HG03571 (cell line): ENCODE measurements at regions not wholly inside any gene's neighbourhood (a gene's known extent, or its start where the extent isn't known, plus 50 kb on each side); places are given as distances from the start of the nearest gene placed in this dataset.
"Not testable (repeated sequence)": the region's sequence is repeated elsewhere in the genome, so short reads cannot be mapped to it uniquely, and the experiment has no call there.

ENCODE experiments used
- ATAC-seq: cut with Tn5 transposase; IDR thresholded peaks from one replicate; pipeline ENCODE4 v1.9.1; 2021; ENCODE audit not compliant: unreplicated experiment

DNA sequence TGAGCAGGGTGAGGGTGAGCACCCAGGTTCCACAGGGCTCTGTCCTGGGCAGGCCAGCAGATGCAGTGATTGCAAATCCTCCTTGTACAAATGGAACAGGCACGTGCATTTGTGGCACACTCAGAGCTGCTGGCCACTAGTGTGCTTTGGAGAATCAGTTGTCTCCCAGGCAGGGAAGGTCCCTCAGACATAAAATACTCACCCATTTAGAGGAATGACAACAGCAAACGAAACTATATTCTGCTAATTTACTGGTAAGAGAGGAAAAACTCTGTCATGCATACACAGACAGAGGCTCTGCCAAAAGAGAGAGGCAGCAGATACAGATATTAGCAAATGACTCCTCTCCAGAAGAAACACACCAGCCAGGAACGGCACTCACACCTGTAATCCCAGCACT lies 116.5 kb upstream of the PLGLB2 start:
- ATAC-seq: not testable (repeated sequence)

DNA sequence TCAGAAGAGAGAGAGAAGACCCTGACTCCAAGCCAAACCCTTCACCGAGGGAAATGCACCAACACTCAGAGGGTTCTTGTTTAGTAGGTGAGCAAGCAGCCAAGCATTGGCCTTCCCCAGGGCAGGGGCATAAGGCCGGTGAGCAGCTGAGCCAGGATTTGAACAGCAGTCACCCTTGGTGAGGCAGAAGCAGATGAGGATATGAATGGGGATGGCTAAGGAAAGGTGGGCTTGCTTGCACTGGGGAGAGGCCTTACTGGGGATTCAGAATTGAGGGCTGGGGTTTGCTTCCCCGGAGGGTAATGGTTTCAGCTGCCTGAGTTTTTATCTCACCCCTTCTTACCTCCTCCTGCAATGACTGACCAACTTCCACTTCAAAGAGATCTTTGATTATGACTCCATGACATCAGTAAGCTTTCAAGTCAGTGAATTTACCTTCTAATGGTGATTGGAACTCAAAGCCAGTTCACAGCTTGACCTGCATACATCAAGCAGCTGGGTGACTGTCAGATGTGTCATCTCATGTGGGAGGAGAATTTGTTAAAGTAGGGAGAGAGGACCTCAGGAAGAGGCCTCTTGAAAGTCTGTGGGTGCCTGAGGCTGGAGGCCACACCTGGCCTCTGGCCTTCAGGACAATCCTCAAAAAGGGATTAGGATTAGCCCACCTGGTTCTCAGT lies 114.5 kb upstream of the PLGLB2 start:
- ATAC-seq: not testable (repeated sequence)

DNA sequence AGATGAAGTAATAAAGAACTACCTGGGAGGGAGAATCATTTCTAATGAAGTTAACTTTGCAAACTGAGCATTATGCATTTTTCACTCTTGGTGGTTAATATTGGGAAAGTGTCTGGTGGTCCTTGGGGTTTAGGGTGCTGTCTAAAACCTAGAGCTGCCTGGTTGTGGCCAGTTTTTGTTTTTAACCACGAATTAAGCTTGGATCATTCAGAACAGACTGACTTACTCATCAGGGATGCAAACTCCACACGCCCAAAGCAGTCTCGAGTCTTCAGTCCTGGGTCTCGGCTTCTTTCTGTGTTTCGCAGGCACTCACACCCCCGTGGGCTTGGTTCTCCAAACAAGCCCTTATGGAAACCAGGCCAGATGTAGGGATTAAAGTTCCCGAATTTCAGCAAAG lies 113.8 kb upstream of the PLGLB2 start:
- not testable (repeated sequence) for ATAC-seq

DNA sequence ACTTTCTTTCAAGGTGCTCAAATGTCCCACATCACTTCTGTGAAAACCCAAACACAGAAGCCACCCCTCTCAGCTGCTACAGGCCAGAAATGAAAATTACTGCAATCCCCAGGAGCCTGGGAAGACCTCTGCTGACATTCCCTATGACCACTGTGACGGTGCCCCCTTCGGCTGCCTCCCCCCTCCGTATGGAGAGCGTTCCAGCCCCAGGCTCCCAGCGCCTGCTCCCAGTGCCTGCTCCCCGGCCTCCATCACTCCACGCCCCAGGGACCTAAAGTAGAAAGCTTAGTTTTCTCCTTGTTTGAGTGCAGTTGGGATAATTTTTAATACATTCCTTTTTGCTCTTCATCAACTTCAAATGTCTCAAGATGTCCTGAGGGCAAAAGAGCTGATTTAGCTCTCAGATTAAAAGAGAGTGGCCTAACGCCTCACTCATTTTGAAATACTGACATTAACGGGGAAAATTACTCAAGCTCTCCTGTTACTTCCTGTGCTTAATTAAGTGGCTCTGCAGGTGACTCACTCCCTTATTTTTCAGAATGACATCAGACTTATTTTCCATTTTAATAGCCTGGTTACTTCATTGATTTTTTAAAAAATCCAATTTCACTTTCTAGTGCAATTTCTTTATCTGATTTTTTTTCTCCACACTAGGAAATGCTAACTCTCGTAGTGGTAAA lies 112.8 kb upstream of the PLGLB2 start:
- ATAC-seq: not testable (repeated sequence)

DNA sequence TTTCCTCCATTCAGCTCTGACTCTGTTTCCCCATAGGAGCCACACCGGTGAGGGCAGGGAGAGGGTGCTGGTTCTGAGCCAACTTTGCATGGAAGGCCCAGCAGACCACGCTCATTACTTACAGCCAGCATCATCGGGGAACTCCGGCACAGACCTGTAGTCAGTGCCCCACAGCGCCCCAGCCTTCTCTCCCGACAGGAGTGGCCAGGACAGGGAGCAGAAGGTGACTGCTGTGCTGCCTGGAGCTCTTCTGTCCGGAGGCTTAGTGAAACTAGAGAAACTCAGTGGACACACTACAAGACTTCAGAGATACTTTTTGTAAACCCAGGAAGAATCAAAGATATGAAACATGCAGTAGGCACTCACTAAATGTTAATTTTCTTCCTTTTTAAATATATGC lies 111.6 kb upstream of the PLGLB2 start:
- not testable (repeated sequence) for ATAC-seq

DNA sequence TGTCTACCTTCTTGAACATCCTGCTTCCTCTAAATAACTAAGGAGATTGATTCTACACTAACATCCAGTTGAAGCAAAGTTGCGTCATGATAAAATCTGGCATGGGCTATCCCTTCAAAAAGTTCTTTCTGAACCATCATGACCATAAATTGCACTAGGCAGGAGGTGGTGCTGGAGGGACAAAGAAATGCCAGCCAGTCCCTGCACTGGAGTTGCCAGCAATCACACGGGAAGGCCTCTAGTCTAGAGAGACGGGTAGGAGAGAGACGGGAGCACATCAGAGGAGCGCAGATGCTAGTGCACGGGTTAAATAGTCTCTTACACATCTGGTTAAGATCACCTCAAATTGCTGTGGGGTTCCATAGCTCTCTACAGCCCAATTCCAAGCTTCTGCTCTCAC lies 111.2 kb upstream of the PLGLB2 start:
- not testable (repeated sequence) for ATAC-seq

DNA sequence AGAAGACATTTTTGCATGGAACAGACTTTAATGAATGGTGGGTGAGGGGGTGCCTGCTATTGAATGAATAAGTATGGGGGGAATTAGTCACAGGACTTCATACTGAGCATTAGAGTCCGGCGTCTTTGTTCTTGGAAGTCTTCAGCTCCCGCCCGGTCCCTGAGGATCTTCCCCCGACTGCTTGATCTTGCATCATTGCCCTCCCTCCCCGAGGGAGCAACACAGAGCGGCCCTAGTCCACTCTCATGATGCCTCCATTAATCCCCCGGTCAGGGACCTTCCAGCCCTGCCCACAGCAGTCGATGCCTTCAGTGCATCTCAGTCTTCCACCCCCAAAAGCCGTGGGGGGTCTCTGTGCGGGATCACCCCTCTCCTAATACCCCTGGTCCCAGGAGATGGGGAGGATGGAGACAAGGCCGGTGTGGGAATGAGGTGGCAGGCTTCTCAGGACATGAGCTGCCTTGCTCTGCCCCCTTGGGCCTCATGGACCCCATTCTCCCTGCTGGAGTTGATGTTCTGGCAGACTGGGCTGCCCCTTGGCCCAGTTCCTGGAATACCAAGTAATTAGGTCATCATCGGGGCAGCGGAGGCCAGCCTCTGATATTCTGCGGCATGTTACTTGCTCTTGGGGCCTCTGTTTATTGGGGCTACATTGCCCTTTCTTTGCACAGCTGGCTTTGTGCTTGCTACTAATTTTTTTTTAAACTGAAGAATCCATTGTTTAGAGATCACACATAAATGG lies 110.5 kb upstream of the PLGLB2 start:
- not testable (repeated sequence) for ATAC-seq

DNA sequence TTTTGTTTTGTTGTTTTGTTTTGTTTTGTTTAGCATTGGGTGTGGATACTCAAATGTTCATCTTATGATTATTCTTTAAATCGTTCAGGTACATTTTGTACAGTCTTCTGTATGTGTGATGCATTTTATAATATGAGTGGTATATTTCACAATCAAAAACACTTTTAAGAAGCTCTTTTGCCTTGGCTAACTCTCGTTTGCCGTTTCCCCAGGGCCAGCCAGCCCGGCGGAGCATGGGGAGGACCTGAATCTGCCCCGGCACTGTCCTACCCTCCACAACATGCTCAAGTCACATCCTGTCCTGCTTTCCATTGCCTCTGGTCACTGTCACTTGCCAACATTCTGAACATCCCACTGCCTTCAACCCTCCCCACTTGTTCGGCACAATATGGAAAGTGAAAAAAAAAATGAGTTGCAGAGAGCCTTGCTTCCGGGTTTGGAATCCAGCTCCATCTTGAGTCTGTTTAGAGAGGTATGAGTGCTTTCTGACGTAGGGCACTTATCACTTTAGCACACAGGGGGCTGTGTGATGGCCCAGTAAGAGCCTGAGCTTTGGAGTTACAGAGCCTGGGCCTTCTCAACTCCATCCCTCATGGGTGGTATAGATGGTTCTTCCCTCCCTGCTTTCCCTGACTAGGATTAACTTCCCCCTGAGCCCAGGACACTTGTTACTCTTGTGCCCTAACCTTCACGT lies 109.6 kb upstream of the PLGLB2 start:
- not testable (repeated sequence) for ATAC-seq

DNA sequence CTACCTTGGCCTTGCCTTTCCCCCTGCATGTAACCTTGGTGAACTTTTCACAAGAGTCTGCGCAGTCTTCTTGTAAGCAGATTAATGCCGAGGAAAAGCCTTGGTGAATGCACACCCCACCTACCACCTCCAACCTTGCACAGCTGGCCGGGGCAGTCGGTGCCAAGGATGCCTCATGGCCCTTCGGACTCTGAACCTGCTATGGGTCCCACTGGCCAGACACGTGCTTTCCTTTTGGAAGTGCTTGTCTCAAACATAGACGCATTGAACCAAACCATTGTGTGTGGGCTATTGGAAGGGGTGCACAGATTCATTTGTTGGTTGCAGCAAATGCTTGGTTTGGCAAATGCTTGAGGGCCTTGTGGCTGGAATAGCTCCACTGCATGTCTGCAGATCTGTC lies 109.0 kb upstream of the PLGLB2 start:
- ATAC-seq: not testable (repeated sequence)

DNA sequence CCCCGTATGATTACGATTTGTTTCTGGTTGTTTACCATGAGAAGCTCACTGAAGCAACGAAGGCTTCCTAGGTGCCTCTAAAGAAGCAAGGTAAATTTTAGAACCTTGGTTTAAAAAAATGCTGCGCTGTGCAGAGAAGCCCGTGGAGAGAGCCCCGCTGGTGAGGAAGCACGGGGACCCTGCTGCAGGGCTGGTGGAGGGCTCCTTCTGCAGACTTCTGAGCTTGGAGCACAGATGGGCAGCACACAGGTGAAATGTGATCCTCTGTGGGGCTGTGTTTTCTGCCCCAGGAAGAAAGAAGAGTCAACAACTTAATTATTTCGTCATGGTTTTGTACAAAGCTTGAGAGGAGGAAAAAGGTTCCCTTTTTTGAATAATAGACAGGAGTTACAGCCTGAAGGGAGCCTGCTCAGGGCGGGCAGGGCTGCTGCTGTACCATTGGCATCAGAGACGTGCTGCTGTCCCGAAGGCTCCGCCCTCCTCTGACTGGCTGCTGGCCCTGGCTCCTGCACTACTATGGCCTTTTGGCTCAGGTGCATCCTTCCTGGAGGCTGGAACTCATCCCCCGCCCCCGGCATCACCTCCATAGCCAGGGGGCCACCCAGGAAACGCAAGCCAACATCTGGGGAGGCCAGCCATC lies 108.0 kb upstream of the PLGLB2 start:
- ATAC-seq: not testable (repeated sequence)

DNA sequence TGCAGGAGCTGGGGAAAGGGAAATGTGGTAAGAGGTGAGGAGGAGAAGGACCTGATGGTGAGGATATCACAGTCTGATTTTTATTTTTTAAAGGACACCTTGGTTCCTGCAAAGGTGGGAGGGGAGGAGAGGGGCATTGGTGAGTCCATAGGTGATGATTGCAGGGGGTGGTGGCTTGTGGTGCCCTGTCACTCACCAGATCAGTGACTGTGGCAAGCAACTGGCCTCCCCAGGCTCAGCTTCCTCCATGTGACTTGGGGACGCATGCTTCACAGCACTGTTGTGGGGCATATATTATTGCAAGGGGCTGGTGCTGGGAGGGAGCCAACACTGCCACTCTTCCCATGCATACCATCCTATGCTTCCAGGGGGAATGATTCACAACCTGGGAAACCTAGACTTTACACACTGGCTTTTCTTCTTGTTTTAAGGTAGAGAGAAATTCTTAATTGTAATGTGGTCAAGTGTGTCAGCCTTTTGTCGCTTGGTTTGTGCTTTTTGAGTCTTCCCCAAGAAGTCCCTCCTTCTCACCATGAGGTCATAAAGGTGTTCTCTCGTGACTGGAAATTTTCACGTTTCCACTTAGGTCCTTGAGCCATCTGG lies 106.8 kb upstream of the PLGLB2 start:
- not testable (repeated sequence) for ATAC-seq

DNA sequence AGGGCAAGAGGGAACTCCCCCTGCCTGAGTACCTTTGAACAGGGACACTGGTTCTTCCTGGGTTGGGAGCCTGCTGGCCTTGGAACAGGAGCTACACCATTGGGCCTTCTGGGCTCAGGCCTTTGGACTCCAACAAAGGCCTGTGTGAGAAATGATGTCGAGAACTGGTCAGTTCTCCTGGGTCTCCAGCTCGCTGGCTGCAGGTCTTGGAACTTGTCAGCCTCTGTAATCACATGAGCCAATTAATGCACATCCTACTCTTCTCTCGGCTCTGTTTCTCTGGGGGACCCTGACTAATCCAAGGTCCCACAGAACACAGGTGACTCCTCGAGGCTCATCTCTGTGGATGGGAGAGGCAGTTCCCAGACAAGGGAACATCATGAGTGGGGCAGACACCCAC lies 104.7 kb upstream of the PLGLB2 start:
- ATAC-seq: not testable (repeated sequence)

DNA sequence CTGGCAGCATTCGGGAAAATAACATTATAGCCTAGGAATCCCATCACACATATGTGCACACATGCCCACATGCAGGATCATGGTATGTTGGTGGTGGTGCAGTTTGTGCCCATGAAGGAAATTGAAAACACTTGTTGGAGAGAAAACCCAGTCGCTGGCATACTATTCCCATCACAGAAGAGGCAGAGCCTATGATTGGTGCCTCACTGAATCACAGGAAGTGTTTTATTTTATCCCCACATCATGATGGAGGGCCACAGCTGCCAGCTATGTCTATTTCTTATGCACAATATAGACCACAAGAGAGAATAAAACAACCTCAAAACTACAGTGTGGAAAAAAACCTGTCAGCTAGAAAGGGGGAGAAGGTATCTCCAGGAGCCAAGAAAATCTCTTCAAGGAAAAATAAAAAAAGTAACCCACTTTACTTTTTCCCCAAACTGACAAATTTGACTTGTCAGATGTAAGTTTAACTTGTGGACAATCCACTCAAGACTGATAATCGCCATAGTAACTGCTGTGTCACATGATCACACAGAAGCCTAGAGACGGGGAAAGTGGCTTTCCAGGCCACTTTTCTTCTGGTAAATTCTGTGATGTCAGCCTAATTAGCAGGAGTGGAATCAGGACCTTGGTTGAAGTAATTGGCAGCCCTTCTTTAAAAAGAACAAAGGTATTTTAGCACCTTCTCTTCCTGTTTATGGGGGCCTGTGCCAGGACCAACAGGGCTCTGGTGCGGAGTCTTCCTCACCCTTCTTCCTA lies 100.0 kb upstream of the PLGLB2 start:
- ATAC-seq: not testable (repeated sequence)

DNA sequence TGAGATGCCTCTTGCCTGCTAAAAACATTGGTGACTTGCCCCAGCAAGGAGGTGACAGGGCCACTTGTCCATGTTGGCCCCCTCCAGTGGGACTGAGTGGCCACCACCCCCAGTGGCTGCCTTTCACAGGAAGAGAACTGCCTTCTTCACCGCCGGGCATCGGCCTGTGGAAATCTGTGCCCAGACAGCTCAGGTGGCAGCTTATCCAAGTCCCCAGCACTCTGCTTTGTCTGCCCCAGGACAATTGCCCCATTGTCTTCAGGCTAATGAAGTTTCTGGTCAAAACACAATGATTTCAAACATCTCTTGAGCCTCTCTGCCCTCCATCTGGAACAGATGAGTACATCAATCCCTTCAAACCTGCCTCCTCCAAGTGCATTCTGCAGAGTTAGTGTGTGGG lies 99.1 kb upstream of the PLGLB2 start:
- not testable (repeated sequence) for ATAC-seq

DNA sequence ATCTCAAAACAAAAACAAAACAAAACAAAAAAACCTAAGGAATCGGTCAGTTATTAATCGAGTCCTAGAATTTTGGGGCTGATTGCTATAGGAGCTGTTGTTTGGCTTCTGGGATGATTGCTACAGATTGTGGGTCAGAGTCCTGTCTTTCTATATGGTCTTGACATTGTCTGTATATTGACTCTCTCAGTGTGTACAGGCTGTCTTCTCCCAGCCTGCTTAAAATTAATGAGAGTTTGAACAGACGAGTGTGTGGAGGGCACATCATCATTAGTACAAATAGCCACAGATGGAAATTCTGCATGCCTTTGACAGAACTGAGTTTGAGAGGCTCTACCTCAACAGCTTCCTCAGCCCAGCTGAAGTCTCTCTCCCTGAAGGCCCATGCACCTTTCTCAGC lies 98.0 kb upstream of the PLGLB2 start:
- ATAC-seq: not testable (repeated sequence)

DNA sequence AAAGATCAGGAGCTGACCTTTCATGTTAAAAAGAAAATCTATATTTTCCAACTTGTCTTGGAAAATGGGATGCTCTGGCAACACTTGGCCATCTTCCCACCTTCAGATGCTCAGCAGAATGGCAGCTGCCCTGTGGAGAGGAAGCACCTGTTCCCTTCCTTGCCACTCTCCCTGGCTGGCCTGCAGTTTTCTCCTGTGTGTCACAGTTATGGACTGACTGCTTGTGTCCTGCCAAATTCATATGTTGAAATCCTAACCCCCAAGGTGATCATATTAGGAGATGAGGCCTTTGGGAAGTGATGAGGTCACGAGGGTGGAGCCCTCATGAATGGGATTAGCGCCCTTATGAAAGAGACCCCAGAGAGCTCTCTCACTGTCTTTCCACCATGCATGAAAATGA lies 97.0 kb upstream of the PLGLB2 start:
- not testable (repeated sequence) for ATAC-seq

DNA sequence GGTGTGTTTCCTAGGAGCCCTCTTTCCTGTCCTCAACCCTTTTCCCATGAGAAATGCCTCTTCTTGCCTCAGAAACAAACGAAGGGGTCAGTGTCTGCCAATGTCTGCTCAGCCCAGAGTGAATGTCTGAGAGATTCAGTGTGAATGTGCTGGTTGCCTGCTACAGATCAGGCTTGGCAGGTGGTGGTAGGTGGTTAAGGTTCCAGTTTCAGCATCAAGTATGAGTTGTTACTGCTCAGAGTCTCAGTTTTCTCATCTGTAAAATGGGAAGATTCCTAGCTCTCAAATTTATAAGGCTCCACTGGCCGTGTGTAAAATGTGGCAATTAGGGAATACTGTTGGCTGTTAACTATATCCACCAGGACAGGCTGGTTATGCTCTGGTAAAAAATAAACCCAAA lies 96.3 kb upstream of the PLGLB2 start:
- ATAC-seq: not testable (repeated sequence)

DNA sequence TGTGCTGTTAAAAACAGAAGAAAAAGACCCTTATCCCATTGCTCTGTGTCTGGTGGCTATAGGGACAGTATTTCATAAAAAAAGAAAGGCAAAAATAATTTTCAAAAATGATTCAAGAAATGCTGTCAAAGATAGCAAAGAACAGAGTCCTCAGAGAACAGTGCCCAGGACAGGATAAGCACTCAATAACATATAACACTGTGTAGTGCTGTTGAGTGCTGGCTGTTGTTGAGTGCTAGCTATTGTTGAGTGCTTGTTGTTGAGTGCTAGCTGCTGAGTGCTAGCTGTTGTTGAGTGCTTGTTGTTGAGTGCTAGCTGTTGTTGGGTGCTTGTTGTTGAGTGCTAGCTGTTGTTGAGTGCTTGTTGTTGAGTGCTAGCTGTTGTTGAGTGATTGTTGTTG lies 94.5 kb upstream of the PLGLB2 start:
- ATAC-seq: not testable (repeated sequence)

DNA sequence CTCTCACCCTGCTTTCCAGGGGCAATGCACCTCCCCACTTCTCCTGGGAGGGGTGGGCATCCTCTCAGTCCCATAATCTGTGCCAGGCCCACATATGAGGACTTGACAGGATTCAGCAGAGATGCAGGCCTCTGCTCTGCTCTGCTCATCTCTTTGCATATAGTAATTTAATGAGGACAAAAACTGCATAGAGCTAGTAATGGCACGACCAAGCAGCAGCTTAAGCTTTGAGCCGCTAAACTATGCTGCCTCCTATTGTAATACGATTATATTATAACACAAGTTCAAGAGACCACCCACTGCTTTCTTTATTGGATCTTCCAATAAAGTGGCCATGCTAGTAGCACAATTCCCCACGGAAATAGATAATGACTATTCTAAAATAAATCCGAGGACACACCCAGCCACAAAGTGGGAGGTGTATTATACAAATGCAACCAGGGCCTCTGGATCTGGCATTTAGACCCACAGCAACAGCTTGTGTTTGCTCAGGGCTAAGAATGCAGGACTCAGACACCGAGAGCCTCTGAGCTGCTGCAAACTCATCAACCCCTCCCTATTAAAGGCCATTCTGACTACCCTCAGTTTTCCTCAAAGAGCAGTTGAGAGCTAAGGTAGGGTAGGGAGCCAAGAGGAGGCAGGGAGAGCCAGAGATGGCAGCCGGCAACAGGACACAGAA lies 93.6 kb upstream of the PLGLB2 start:
- ATAC-seq: not testable (repeated sequence)
